ENCODE measurements at regions not wholly inside any gene's neighbourhood (a gene's known extent, or its start where the extent isn't known, plus 50 kb on each side); places are given as distances from the start of the nearest gene placed in this dataset.

DNA sequence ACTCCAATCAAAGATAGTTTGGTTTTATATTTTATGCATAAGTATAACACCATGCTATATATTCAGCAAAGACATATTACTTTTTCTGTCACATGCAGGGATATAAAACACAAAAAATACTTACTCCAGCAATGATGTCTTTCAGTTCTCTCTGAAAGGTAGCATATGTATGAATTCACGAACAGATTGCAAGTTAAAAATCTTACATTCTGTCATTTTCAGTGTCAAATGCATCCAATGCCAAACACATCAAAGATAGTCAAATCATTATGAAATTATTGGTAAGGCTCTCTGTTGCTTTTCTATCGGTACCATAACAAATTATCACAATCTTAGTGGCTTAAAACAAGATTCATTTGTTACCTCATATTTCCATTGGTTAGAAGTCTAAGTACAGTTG lies 492.0 kb upstream of the KIF2B start:
- DNase-seq (ENCODE audit: low read depth) = no peak
- TF ChIP-seq, protein P1, sequence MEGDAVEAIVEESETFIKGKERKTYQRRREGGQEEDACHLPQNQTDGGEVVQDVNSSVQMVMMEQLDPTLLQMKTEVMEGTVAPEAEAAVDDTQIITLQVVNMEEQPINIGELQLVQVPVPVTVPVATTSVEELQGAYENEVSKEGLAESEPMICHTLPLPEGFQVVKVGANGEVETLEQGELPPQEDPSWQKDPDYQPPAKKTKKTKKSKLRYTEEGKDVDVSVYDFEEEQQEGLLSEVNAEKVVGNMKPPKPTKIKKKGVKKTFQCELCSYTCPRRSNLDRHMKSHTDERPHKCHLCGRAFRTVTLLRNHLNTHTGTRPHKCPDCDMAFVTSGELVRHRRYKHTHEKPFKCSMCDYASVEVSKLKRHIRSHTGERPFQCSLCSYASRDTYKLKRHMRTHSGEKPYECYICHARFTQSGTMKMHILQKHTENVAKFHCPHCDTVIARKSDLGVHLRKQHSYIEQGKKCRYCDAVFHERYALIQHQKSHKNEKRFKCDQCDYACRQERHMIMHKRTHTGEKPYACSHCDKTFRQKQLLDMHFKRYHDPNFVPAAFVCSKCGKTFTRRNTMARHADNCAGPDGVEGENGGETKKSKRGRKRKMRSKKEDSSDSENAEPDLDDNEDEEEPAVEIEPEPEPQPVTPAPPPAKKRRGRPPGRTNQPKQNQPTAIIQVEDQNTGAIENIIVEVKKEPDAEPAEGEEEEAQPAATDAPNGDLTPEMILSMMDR (conservative IDR thresholded peaks at IDR 0.05; ENCODE audit: low read length) = no peak
- H3K4me3 ChIP-seq (ENCODE audit: low read length) = no peak overlapping the region

DNA sequence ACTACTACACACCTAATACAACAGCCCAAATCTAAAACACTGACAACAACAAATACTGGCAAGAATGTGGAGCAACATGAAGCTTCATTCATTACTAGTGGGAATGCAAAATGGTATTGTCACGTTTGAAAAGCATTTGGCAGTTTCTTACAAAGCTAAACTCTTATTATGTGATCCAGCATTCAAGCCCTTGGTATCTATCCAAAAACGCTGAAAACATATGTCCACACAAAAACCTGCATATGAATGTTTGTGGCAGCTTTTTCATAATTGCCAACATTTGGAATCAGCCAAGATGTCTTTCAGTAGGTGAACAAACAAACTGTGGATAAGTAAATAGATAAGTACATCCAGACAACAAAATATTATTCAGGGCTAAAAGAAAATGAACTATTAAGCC lies 501.1 kb upstream of the KIF2B start:
- TF ChIP-seq, protein P1 (conservative IDR thresholded peaks at IDR 0.05; ENCODE audit: low read length) = no peak
- H3K4me3 ChIP-seq (ENCODE audit: low read length) = no peak overlapping the region
- DNase-seq (ENCODE audit: low read depth) = no peak

DNA sequence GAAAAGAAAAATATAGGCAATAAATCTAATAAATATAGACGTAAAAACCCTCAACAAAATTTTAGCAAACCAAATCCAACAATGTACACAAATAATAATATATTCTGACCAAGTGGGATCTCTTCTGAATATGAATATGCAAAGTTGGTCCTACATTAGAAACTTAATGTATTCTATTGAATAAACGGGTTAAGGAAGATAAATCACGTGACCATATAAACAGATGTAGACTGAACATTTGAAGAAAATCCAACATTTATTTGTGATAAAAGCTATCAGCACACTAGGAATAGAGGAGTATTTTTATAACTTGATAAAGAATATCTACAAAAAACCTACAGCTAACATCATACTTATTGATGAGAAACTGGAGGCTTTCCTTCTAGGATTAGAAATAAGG lies 502.8 kb upstream of the KIF2B start:
- TF ChIP-seq, protein P1 (conservative IDR thresholded peaks at IDR 0.05; ENCODE audit: low read length) = no peak
- no peak for DNase-seq (ENCODE audit: low read depth)
- H3K4me3 ChIP-seq (ENCODE audit: low read length) = no peak overlapping the region

DNA sequence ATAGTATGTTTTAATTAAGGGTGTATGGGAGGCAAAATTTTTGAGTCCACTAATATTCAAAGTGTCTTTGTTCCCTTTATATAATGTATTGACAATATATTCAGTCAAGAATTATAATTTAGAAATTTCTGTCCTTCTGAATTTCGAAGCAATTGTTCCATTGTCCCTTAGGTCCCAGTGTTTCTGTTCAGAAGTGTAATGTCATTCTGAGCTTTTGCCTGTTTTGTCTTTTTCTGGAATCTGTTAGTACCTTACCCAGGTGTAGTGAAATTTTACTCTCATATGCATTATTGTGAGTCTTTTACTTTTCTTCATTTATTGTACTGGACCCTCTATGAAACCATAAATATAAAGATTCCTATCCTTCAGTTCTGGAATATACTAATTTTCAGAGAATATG lies 505.7 kb upstream of the KIF2B start:
- no peak overlapping the region for H3K4me3 ChIP-seq (ENCODE audit: low read length)
- TF ChIP-seq, protein P1 (conservative IDR thresholded peaks at IDR 0.05; ENCODE audit: low read length) = no peak
- DNase-seq (ENCODE audit: low read depth) = no peak

DNA sequence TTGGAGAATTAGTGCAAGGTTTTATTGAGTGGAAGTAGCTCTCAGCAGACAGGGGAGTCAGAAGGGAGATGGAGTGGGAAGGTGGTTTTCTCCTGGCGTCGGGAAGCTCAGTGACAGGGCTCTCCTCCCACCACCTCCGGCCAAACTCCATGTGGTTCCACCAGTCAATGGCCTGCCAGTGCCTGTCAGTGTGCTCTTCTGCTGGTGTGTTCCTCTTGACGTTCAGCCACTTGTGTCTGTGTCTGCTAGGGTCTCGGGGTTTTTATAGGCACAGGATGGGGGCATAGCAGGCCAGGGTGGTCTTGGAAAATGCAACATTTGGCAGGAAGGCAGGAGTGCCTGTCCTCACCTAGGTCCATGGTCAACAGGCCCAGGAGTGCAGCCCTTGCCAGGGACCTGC lies 506.7 kb upstream of the KIF2B start:
- TF ChIP-seq, protein P1 (conservative IDR thresholded peaks at IDR 0.05; ENCODE audit: low read length) = no peak
- DNase-seq (ENCODE audit: low read depth) = no peak
- H3K4me3 ChIP-seq (ENCODE audit: low read length) = no peak overlapping the region

DNA sequence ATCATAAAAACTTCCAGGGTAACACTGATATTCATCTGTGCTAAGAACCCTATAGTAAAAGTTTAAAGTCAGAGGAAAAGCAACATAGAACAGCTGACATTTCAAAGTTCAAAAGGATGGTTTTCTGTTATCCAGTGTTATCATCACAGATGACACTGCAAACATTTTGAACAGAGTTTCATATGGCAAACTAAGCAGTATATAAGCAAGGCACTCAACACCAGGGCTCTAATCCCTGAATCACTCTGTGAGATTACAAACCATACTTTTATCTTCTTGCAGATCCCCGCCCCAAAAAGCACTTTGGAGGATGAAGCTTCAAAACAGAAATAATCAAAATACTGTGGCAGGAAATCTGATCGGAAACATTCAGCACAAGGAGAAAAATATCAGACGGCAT lies 508.2 kb upstream of the KIF2B start:
- TF ChIP-seq, protein P1 (conservative IDR thresholded peaks at IDR 0.05; ENCODE audit: low read length) = no peak
- no peak for DNase-seq (ENCODE audit: low read depth)
- H3K4me3 ChIP-seq (ENCODE audit: low read length) = no peak overlapping the region

DNA sequence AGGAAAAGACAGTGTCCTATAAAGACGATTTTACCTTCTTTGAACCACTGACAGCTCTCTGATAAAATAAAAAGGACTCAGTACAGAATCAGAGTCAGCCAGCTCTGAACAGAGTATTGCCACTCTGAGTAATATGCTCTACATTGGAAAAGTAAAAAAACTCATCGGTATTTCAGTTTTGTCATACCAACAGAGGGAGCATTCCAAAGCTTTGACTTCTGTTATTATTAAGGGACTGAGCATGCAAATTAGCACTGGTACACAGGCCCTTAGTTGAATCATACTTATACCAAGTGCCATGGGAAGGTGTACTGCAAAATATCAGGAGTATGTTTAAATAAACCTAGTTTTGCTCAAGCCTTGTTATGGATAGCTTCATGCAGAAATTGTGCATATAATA lies 509.0 kb upstream of the KIF2B start:
- TF ChIP-seq, protein P1 (conservative IDR thresholded peaks at IDR 0.05; ENCODE audit: low read length) = no peak
- no peak overlapping the region for H3K4me3 ChIP-seq (ENCODE audit: low read length)
- no peak for DNase-seq (ENCODE audit: low read depth)

Data from AG10803 (cell line).